ENCODE measurements at regions not wholly inside any gene's neighbourhood (a gene's known extent, or its start where the extent isn't known, plus 50 kb on each side); places are given as distances from the start of the nearest gene placed in this dataset.

DNA sequence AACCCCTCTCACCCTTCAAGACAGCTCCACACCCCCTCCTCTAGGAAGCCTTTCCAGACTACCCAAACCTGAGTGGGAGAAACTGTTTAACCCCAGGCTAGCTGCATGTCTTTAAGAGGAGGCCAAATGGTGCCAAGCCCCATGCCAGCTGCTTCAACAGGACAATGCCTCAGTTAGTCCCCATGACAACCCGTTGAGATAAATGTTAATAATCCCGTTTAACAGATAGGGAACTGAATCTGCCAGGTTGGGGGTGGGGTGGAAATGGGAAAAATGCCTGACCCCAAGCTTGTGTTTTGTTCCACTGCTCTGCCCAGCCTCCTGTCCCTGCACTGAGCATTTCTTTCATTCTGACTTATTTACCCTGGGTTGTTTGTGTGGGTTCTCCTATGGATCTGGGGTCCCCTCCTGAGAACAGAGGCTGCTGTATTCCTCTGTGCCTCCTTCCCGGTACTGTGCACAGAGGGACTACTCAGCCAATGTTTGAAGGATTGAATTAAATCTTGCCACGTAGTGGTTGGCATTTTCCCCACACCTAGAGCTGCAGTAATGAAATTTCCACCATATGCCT is 452.6 kb upstream of the ZMIZ1 start:
- DNase-seq (ENCODE audit: low read depth in 2 of 2) = no peak

GRCh38 chr10:78617115-78617514 is 451.7 kb upstream of the ZMIZ1 start:
- no peak for DNase-seq (ENCODE audit: low read depth in 2 of 2)

GRCh38 chr10:78617631-78618030 is 451.1 kb upstream of the ZMIZ1 start:
- DNase-seq (ENCODE audit: low read depth in 2 of 2) = no peak

GRCh38 chr10:78618050-78618449 is 450.7 kb upstream of the ZMIZ1 start:
- no peak for DNase-seq (ENCODE audit: low read depth in 2 of 2)

DNA sequence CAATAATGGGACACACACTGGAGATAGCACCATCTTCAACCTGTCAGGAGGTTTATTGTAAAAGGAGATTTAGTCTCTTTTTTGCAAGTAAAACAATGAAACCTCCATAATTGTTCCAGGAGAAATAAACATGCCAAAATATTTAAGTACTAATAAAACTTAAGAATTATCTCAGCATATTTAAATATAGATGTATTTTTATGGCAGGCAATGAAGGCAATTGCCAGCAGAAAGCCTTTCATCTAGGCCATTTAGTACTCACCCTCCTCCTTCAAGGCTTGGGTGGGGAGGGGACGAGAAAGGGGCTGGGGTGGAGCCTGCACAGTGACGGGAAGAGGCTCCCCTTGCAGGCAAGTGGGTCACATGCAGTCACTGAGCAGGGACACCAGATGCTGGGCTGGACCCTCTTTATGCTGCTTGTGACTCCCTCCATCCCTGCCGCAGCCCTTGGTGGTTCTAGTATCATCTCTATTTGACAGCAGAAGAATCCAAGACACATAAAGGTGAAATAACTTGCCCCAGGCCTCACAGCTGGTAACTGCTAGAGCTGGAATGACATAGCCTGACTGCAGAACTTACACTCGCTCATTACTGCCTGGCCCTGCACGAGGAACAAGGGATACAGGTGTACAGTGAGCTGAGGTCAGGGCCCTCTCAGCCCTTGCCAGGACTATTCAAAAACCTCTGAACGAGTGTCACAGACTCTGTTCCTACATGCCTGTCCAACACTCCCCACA is 449.5 kb upstream of the ZMIZ1 start:
- no peak for DNase-seq (ENCODE audit: low read depth in 2 of 2)

DNA sequence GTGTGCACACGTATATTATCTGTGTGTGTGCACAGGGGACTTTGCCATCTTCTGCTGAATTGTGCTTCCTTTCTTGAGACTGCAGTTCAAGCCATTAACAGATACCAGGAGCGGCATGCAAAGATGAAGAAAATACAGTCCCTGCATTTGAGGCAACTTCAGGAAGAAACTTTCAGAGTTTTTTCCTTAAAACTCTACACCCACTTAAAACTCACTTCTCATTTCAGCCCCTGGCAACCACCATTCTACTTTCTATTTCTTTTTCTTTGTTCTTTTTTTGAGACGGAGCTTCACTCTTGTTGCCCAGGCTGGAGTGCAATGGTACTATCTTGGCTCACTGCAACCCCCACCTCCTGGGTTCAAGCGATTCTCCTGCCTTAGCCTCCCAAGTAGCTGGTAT is 448.9 kb upstream of the ZMIZ1 start:
- no peak for DNase-seq (ENCODE audit: low read depth in 2 of 2)

- DNase-seq (ENCODE audit: low read depth in 2 of 2) = no peak
These were observed 447.6 kb upstream of the ZMIZ1 start for GRCh38 chr10:78620985-78621799.

DNA sequence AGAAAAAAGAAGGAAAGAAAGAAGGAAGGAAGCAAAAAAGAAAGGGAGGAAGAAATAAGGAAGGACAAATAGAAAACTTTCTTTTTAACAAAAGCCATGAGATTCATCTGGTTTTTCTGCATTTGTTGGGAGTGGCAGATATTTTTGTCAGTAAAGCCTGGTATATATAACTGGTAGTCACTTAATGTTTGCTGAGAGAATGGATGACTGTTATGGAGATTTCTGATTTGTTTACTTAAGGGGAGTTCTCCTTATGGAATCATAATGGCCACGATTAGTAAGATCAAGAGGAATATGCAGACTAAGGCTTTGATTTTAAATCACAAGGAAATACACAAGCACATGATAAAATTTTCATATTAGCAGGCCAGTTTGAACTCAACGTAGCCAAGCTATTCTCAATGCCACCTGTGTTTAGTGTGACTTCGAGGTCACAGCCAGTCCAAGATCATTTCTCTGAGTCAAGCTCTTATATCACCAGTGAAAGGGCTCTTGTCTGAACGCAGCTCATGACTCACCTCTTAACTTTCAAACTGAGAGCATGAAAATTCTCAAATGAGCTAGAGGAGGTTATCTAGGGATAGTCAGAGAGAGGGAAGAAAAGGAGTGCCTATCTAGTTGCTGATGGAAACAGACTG is 445.1 kb upstream of the ZMIZ1 start:
- DNase-seq (ENCODE audit: low read depth in 2 of 2) = no peak

DNA sequence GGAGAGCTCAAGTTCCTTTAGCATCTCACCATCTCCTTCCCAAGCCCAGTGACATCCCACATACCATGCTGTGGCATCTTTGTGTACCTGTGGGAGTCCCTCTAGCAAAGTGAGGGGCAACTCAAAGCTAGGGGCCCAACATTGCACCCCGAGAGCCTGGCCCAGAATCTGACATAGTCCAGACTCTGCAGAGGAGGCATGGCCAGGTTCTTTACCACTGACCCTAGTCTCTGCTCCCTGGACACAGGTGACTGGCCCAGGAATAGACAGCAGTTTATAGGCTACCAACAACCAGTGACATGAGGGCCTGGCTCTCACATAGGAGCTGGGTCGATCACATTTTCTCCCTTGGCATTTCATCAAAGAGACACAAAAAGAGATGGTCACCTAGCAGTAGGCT is 444.0 kb upstream of the ZMIZ1 start:
- no peak for DNase-seq (ENCODE audit: low read depth in 2 of 2)

DNA sequence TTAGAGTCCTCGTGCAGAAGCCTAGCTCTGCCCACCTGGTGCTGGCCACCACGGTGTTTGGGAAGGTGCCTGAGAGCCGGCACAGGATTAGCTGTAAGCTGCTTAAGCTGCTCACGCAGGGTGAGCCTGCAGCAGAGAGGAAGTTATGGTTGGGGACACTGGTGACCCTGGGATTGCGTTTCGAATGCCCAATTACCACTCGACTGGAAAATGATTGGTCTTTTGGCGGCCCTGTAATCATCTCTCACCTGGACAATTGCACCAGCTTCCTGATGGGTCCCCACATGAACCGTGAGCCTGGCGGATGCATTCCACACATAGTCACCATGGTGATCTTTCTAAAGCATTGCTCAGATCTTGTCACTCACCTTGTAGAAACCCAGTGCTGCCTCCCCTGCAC is 442.3 kb upstream of the ZMIZ1 start:
- no peak for DNase-seq (ENCODE audit: low read depth in 2 of 2)

DNA sequence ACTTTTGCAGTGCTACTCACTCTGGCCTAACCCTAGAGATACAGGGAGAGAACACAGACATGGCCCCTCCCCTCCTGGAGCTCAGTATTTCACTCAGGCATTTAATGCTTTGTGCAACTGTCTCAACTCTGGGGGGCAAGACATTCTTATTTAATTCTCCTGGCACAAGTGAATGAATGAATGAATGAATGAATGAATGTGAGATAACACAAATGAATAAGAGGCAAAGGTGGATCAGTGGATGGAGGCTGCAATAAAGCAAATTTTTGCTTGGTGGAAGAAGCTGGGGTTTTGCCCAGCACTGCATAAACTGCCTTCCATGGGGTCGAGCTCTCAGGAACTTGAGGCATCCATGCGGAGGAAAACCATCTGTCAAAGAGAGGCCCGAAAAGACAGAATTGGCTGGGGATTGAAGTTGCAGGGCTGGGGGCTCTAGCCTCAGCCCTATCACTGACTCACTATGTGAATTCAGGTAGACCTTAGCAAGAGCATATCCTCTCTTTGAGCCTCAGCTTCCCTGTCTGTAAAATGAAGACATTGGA is 441.4 kb upstream of the ZMIZ1 start:
- no peak for DNase-seq (ENCODE audit: low read depth in 2 of 2)

DNA sequence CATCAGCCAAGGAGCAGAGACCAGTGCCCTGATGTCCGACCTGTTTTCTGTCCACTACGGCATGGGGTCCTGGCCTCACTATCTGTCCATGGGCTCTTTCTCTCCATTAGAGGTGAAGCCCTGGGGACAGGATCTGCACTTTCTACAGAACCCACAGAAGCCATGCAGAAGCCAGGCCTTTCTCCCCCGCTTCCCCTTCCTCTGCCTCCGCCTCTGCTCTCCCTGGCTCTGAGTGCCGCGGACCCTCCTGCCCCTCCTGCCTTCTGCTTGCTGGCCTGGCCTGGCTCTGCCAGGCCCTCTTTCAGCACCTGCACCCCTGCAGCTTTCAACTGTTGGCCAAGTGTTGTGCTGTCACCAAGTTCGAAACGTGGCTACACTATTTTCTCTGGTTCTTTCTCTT is 439.8 kb upstream of the ZMIZ1 start:
- no peak for DNase-seq (ENCODE audit: low read depth in 2 of 2)

DNA sequence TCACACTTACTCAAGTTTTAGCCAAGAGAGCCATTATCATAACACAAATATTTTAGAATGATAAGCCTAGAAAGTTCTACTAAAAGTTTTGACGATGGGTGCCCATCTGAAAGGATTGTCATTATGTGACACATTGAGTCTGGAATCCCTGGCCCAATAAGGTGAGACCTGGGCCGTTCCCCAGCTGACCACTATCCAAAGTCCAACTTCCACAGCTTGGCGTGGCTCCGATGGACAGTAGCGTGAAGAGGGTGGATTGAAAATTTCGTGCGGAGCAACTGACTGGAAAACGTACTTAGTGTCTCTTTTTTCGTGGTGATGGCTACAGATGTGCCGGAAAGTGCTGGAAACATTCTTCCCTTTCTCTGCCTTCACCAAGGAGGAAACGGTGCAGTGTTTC is 439.0 kb upstream of the ZMIZ1 start:
- no peak for DNase-seq (ENCODE audit: low read depth in 2 of 2)

DNA sequence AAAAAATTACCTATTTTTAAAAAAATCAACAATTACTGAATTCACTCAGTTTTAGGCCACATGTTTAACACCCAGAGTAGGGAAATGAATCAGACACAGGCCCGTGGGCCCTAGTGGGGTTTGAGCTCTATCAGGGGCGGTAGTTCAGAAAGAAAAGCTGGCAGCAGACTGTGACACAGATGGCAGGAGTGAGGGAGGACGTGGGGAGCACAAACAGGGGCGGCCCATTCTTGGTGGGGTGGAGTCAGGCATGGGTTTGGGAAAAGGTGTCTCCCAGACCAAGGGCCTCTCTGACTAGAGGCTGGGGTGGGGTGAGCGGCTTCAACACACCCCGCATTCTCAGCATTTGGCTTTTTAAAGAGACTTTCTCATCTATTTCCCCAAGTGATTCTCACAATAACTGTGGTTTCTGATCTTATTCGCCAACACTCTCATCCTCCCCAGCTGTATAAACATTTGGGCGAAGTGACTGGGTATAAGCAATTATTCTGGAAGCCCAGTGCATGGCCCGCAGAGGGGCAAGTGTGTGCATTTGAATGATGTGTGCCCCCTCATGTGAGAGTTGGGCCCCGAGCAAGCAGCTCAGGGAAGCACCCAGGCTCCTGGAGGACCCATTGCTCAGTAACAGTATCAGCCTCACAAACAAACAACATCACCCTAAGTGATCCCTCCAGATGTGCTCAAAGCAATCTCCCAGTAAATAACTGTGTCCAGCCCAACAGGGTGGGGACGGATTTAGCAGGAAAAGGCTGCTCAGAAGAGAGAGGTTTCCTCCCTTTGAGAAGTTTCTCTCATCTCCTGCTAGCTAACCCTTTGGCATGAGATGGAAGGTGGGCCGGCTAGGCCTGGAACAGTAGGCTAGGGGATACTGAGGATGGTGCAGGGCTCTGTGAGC is 437.6 kb upstream of the ZMIZ1 start:
- DNase-seq (ENCODE audit: low read depth in 2 of 2) = no peak

- DNase-seq (ENCODE audit: low read depth in 2 of 2) = no peak
These were observed 434.4 kb upstream of the ZMIZ1 start for GRCh38 chr10:78634389-78634815.

DNA sequence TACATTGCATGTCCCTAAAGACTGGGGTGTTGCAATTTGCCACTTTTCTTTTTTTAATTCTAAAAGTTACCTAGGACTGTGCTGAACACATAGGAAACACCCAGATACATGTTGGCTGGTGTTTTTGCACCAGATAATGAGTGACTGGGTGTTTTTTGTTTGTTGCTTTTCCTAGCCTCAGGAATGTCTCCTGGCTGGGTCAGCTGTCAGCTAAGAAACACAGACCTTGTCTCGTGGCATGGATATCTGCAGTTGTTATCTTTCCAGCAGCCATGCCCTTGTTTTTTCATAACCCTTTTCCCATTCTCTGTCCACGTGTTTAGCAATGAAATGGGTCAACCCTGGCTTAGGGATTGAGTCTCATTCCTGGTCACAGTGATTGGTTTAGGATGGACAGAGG is 433.9 kb upstream of the ZMIZ1 start:
- no peak for DNase-seq (ENCODE audit: low read depth in 2 of 2)

DNA sequence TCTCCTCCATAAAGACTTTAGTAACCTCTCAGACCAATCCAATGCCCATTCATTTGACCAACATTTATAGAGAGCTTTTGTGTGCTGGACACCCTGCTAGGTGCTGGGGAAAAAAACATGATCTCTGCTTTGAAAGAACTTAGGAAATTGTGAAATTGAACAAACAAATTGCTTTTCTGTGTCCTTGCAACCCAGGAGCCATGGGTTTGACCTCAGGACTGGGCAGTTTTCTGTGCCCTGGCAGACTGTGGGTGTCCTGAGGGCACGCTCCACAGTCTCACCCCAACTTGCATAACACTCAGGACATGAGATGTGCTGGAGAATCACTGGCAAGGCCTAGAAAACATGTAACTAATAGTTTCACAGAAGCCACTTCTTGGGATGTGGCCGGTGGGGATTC is 429.1 kb upstream of the ZMIZ1 start:
- no peak for DNase-seq (ENCODE audit: low read depth in 2 of 2)

GRCh38 chr10:78640796-78641636 is 427.8 kb upstream of the ZMIZ1 start:
- no peak for DNase-seq (ENCODE audit: low read depth in 2 of 2)

DNA sequence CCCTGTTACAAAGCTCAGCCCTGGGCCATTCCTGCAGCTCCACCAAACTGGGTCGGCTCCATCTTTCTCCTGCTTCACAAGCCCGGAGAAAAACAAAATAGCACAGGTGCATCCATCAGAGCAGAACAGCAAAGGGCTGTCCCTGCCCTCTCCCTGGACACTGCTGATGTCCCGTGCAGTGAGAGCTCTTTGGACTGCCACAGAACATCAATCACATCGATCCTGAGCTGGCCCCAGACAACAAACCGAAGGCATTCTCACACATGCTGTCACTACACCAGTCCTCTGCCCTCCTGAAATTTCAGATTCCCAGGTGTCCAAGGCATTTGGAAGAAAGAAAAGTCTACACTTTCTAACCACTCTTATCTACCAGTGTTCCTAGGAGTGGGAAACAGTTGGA is 427.1 kb upstream of the ZMIZ1 start:
- no peak for DNase-seq (ENCODE audit: low read depth in 2 of 2)

DNA sequence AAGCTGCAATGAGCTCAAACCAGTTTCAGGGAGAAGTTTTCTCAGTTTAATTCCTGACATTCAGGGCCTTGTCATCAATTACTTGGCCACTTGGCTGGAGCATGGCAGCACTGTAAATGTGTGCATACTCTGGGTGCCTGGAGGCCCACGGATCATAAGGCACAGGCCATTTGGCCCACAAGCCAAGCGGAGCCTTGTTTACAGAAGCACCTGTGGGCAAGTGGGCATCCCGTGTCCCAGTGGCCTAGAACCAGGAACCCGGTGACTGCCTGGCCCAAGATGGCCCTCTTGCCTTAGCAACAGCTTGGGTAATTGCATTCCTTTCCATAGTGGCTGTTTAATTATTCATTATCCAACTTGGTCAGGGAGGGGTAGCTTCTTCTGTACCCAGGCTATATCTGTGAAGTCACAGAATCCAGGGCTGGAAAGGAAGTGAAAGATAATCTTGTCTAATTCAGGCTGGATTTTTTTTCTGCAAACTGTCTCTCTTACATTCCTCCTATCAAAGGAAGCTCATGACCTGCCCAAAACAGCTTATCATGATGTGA is 426.4 kb upstream of the ZMIZ1 start:
- no peak for DNase-seq (ENCODE audit: low read depth in 2 of 2)

All from stimulated activated CD8-positive, alpha-beta memory T cell treated with anti-CD3 and anti-CD28 coated beads, Interleukin-2, amount 100 ng/mL, for 1 hour (primary cell).